NCI-H146 (cell line): ENCODE measurements at regions not wholly inside any gene's neighbourhood (a gene's known extent, or its start where the extent isn't known, plus 50 kb on each side); places are given as distances from the start of the nearest gene placed in this dataset.

ENCODE experiments used
- DNase-seq: peaks from one replicate; lab custom pipeline; 2025; lab: John Stamatoyannopoulos, UW

DNA sequence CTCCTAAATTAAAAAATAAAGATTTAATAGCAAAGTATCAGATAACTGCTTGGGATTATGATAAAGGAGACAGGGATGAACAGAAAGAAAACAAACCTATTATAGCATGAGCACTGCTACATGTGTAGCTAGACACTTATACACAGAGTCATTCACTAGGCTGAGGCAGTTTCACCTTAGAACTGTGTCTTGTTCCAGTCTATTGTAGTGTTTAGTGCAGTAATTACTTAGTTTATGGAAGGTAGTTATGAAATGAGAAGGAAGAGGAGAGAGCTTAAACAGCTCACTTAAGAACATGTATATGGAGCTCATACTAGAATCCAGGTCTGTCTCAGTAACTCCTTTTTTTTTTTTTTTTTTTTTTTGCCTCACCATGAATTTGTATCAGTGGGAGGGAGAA, 441.4 kb downstream of the PDCD6IP start:
- DNase-seq: no peak

DNA sequence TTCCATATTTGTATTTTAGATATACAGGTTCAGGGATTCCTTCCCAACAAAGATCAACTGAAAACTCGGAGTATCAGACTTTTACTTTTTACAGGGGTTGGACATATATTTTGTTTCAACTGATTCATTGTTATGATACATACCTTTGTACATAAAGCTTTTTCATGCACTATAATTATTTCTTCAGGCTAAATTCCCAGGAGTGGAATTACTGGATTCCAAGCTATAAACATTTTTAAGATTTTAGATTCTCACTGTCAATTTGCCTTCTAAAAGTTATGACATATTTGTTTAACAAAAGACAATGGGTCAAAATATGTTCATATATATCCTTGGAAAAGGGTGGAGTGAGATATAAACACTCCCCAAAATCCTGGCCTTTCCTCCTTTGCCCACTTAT, 449.0 kb downstream of the PDCD6IP start:
- no peak for DNase-seq

GRCh38 chr3:34248352-34248751, 449.9 kb downstream of the PDCD6IP start:
- no peak for DNase-seq

DNA sequence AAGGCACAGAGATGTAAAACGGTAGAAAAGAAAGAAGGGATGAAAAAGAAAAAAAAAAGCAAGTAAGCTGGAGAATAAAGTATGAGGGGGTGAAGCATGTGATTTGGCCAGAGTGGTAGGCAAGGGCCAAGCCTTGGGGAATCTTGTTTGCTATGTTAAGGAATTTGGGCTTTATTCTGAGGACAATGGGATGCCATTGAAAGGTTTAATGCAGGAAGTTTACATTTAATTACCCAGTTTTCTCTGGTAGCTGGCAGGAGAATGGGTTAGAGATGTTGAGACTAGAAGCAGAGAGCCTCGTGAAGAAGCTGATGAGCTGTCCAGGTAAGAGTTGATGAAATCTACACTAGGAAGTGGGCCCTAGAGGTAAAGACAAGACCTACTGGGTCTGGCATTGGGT, 455.9 kb downstream of the PDCD6IP start:
- no peak for DNase-seq

DNA sequence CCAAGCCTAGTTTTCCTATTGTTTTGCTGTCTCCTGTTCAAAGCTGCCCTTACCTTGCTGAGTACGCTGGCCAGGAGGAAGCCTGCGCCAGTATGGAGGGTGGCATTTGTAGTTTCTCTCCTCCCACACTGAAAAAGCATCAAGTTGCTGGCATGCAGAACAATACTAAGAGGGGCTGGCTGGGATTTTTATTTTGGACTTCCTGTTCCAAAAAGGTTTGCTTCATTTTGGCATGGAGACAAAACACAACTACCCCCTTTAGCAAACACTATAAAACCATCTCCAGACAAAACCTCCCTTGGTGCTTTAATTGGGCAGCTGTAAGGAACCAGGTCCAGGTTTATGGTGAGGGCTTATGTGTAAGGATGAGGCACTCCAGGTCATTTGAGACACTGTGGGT, 457.6 kb downstream of the PDCD6IP start:
- peak; percentile 31 for DNase-seq

GRCh38 chr3:34256791-34257190, 458.4 kb downstream of the PDCD6IP start:
- no peak for DNase-seq

DNA sequence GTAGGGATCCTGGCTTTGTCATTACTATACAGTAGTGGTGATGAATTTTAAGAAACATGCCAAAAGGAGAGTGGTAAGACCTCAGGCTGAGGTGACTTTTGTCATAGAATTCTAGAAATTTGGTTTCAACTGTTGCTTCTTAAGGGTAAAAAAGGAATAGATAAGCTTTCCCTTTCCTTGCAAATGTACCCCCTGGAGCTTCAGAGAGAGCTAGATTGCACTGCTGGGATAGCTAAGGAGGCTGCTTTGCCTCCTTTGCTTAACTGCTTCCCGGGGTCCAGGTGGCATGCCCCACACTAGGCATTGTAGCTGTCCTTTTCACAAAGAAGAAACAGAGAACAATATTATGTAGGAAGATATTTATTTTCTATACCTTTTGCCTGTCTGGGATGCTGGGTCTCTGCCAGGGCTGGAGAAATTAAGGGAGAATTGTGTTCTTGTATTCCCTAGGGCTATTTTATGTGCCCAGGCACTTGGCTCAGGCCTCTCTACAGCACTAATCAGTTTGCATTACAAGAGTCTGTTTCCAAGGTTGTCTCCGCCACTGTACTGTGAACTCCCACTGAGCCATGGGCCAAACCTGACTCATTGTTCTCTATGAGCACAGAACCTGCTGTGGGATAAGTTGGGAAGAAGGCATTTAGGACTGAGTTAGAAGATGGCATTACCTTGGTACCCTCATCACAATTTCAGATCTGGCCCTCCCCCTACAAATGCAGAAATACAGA, 460.0 kb downstream of the PDCD6IP start:
- no peak for DNase-seq

- no peak for DNase-seq
Observed at GRCh38 chr3:34260271-34261000, 462.0 kb downstream of the PDCD6IP start.

DNA sequence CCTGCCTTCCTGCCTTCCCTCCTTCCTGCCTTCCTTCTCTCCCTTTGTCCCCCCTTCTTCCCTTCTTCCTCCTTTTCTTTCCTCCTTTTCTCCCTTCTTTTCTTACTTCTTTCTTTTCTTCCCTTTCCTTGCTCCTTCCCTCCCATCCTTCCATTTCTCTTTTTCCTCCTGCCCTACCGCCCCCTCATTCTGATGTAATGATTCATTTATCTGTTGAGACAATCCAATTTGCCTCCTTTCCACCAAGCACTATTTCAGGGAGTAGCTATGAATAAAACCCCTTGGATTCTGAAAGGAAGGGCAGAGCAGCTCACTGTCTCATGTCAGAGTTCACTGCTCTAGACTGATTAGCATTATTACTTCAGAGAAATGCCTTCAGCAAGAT, 462.6 kb downstream of the PDCD6IP start:
- no peak for DNase-seq

GRCh38 chr3:34263101-34263621, 464.7 kb downstream of the PDCD6IP start:
- no peak for DNase-seq

DNA sequence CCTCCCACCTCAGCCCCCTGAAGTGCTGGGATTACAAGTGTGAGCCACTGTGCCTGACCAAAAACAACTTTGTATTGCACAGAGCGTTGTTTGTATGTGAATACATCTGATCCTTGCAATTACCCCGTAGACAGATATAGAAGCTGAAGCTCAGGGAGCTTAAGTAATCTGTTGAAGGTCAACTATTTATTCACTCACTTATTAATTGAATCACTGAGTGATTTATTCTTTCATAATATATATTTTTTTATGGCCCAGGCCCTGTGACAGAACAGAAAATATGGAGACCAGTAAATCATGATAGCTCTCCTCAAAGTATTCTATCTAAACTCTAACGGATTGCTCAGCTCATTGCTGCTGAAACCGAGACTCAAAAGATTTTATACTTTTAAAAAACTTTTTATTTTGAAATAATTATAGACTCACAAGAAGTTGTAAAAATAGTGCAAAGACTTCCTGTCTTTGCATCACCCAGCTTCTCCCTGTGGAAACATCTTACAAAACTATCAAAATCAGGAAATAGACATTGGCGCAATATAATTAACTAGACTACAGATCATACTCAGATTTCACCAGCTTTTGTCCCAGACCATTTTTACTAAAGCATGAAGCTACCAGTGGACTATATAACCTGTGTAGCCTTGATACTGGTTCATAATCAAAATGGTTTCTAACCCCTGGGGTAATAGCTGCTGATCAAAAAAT, 466.1 kb downstream of the PDCD6IP start:
- DNase-seq: no peak

DNA sequence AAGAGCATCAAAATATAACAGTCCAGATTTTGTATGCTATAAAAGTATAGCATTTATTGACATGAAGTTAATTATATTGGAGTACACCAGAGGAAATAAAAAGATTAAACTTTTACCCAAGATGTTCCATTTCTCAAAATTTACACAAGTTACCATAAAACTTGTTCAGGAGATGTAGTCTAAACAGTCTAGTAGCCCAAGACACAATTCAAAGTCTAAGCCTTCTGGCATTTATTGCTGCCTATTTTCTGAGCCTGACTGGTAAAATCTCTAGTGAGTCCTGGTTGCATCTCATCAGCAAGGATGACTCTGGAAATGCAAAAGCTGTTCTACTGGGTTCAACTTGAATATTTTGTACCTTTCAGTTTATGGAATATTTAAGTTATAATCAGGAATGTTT, 468.7 kb downstream of the PDCD6IP start:
- no peak for DNase-seq

GRCh38 chr3:34268032-34268709, 469.7 kb downstream of the PDCD6IP start:
- no peak for DNase-seq

GRCh38 chr3:34275811-34276210, 477.4 kb downstream of the PDCD6IP start:
- DNase-seq: no peak

- no peak for DNase-seq
Observed at GRCh38 chr3:34276342-34276741, 477.9 kb downstream of the PDCD6IP start.

DNA sequence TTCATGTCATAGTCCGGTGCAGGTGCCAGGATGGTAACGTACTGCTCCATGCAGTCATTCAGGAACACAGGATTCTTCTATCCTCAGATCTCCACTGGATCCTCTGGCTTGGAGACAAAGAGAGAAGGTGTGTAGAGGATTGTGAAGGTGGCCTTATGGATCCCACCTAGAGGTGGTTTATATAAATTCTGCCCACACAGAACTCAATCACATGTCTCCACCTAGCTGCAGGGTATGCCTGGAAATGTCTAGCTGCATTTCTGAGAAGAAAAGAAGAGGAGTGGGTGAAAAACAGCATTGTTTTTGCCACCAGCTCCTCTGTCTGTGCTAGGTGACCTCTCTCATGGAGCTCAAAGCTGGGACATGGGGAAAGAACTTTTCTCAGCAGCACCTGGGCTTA, 478.7 kb downstream of the PDCD6IP start:
- DNase-seq: no peak

DNA sequence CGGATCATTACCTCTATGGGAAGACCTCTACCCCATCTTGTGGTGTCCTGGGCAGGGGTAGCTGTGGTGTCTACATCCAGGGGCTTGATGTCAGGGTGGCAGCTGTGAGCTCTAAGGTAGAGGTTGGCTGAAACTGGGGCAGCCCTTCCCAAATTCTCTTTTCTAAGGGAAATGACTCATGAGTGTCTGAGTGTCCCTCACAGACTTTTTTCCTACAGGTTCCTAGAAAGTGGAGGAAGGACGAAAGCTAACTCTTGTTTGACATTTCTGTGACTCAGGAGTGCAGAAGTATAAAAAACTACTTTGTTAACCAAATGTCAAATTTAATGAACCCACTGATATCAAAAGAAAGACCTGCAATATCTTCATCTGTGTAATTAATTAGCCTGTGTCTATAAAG, 481.5 kb downstream of the PDCD6IP start:
- no peak for DNase-seq

DNA sequence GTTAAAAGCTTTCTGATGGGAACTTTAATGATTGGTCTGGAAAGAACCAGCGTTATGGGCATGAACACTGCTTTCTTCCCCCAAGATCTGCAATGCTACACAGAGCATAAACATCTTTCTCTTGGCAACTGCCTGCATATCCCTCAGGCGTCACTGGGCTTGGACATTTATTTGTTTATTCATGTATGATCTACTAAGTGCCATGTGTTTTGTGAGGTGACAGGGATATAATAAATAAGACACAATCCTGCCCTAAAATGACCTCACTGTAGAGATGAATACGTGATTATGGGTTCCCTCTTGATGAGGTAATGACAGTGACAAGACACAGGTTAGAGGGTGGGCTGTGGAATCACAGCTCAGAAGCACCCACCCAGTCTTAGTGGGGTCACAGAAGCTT, 485.3 kb downstream of the PDCD6IP start:
- no peak for DNase-seq

GRCh38 chr3:34284959-34285826, 486.8 kb downstream of the PDCD6IP start:
- peak; percentile 17 for DNase-seq

DNA sequence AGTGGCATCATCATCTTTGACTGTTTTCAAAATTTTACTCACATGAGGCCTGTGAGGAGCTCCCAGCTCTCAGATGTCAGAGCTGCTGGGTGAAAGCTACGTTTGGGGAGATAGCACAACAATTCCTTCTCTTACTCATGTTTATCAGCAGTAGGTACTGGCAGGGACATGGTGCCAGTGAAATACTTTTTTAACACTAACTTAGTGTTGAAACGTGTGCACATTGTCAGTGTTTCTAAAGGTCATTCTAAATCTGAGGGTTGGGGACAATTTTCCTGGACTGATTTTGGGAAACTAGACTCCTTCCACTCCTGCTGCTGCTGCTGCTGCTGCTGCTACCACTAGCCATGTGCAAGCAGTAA, 487.4 kb downstream of the PDCD6IP start:
- DNase-seq: no peak

- DNase-seq: peak; percentile 16
Observed at GRCh38 chr3:34292605-34293300, 494.3 kb downstream of the PDCD6IP start.
